ENCODE measurements at regions not wholly inside any gene's neighbourhood (a gene's known extent, or its start where the extent isn't known, plus 50 kb on each side); places are given as distances from the start of the nearest gene placed in this dataset.

DNA sequence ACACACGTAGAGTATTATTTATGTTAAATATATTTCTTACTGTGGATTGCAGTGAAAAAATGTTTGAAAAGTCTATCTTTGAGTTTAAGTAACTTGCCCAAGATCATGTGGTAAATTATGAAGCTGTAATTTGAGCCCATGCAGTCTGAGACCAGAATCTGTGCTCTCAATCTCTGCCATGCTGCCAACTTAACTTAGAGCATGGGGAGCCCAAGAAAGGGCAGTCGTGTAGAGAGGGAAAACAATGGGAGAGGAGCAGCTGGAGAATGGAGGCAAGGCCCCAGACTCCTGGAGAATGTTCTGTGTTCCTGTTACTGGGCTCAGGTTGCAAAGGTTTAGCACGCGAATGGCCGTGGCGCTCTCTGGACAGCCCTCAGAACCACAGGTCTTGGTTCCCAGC is 311.6 kb upstream of the RASGRP1 start:
- TF ChIP-seq, protein P1, sequence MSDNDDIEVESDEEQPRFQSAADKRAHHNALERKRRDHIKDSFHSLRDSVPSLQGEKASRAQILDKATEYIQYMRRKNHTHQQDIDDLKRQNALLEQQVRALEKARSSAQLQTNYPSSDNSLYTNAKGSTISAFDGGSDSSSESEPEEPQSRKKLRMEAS (IDR thresholded peaks at IDR 0.05; ENCODE audit: low read depth) = peak; percentile 60
- TF ChIP-seq, protein P2, sequence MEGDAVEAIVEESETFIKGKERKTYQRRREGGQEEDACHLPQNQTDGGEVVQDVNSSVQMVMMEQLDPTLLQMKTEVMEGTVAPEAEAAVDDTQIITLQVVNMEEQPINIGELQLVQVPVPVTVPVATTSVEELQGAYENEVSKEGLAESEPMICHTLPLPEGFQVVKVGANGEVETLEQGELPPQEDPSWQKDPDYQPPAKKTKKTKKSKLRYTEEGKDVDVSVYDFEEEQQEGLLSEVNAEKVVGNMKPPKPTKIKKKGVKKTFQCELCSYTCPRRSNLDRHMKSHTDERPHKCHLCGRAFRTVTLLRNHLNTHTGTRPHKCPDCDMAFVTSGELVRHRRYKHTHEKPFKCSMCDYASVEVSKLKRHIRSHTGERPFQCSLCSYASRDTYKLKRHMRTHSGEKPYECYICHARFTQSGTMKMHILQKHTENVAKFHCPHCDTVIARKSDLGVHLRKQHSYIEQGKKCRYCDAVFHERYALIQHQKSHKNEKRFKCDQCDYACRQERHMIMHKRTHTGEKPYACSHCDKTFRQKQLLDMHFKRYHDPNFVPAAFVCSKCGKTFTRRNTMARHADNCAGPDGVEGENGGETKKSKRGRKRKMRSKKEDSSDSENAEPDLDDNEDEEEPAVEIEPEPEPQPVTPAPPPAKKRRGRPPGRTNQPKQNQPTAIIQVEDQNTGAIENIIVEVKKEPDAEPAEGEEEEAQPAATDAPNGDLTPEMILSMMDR (IDR thresholded peaks at IDR 0.05) = no peak
- TF ChIP-seq, protein P3, sequence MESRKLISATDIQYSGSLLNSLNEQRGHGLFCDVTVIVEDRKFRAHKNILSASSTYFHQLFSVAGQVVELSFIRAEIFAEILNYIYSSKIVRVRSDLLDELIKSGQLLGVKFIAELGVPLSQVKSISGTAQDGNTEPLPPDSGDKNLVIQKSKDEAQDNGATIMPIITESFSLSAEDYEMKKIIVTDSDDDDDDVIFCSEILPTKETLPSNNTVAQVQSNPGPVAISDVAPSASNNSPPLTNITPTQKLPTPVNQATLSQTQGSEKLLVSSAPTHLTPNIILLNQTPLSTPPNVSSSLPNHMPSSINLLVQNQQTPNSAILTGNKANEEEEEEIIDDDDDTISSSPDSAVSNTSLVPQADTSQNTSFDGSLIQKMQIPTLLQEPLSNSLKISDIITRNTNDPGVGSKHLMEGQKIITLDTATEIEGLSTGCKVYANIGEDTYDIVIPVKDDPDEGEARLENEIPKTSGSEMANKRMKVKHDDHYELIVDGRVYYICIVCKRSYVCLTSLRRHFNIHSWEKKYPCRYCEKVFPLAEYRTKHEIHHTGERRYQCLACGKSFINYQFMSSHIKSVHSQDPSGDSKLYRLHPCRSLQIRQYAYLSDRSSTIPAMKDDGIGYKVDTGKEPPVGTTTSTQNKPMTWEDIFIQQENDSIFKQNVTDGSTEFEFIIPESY (IDR thresholded peaks at IDR 0.05; ENCODE audit: borderline replicate concordance, low read depth) = no peak
- TF ChIP-seq RCOR1 (IDR thresholded peaks at IDR 0.05; ENCODE audit: low read length) = no peak
- no peak for TF ChIP-seq GATA2 (CRISPR knock-in tag; IDR thresholded peaks at IDR 0.05)
- no peak for TF ChIP-seq CHD2 (IDR thresholded peaks at IDR 0.05; ENCODE audit: low read length, partially characterized antibody)
- no peak for TF ChIP-seq SMC3 (IDR thresholded peaks at IDR 0.05; ENCODE audit: low read depth, low read length)
- TF ChIP-seq EP300 (IDR thresholded peaks at IDR 0.05; ENCODE audit: borderline replicate concordance in 1 of 2, low read depth in 1 of 2, low read length in 1 of 2) = peak; percentile 15 to 62; a peak in 1 of 4 replicates
- TF ChIP-seq JUND (IDR thresholded peaks at IDR 0.05) = peak; percentile 14; the same call in 1 of the 2 replicates
- no peak for TF ChIP-seq POLR2AphosphoS5 (IDR thresholded peaks at IDR 0.05; ENCODE audit: low read depth, low read length)
- no peak for TF ChIP-seq ELF1 (IDR thresholded peaks at IDR 0.05)
- TF ChIP-seq TAF1 (IDR thresholded peaks at IDR 0.05; ENCODE audit: borderline replicate concordance, low read depth, low read length) = no peak
- no peak for TF ChIP-seq RFX5 (IDR thresholded peaks at IDR 0.05; ENCODE audit: low read length)

Data from SK-N-SH (cell line).